Cardiac muscle cell (in vitro differentiated cells and primary cell): ENCODE measurements at regions not wholly inside any gene's neighbourhood (a gene's known extent, or its start where the extent isn't known, plus 50 kb on each side); places are given as distances from the start of the nearest gene placed in this dataset.
A peak's percentile ranks its signal among the peaks of the same experiment; 100 is the strongest.

Source experiments
- DNase-seq, 2 donors: peaks; one replicate each; pipeline versions ENCODE4 v3.0.0 to v3.0.0-alpha.2; 2010 to 2017; ENCODE audit warnings: low read depth in 1 of 2, low spot score in 1 of 2
- H3K27ac ChIP-seq: fragments of 200-600 bp; sonication (generic); 2 replicates; pipeline ENCODE4 v1.5.1; 2016
- H3K27me3 ChIP-seq: fragments of 200-600 bp; sonication (generic); 2 replicates; pipeline ENCODE4 v1.6.0; 2016; ENCODE audit warnings: control low read depth
- H3K36me3 ChIP-seq: fragments of 200-600 bp; sonication (generic); 2 replicates; pipeline ENCODE4 v1.5.1; 2016; ENCODE audit warnings: control low read depth
- H3K4me1 ChIP-seq: fragments of 200-600 bp; sonication (generic); 2 replicates; pipeline ENCODE4 v1.8.1; 2017; ENCODE audit warnings: low read depth, mild to moderate bottlenecking, mixed run types
- H3K4me3 ChIP-seq: fragments of 200-600 bp; sonication (generic); 2 replicates; pipeline ENCODE4 v1.5.1; 2016; ENCODE audit warnings: mild to moderate bottlenecking
- H3K9me3 ChIP-seq: fragments of 200-600 bp; sonication (generic); 2 replicates; pipeline ENCODE4 v1.5.1; 2017; ENCODE audit warnings: low read depth, mild to moderate bottlenecking, control low read depth
- TF ChIP-seq, protein P1 (sequence below): IDR thresholded peaks from 2 replicates; pipeline ENCODE4 v1.5.1; 2012; ENCODE audit warnings: low read depth, mild to moderate bottlenecking, low read length

DNA sequence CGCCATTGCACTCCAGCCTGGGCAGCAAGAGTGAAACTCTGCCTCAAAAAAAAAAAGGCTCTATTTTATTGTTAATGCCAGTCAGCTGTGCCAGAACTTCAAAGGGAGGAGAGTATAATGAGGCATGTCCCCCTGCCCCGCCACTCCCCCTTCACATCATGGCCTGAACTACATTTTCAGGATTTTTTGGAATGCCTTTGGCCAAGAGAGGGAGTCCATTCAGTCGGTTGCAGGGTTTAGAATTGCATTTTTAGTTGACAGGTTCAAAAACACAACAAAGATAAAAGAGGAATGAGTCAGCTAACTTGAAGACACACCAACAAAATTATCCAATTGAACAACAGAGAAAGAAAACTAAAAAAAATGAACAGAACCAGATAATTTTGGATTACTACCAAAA, 59.1 kb downstream of the CEP43 start:
- TF ChIP-seq, protein P1, sequence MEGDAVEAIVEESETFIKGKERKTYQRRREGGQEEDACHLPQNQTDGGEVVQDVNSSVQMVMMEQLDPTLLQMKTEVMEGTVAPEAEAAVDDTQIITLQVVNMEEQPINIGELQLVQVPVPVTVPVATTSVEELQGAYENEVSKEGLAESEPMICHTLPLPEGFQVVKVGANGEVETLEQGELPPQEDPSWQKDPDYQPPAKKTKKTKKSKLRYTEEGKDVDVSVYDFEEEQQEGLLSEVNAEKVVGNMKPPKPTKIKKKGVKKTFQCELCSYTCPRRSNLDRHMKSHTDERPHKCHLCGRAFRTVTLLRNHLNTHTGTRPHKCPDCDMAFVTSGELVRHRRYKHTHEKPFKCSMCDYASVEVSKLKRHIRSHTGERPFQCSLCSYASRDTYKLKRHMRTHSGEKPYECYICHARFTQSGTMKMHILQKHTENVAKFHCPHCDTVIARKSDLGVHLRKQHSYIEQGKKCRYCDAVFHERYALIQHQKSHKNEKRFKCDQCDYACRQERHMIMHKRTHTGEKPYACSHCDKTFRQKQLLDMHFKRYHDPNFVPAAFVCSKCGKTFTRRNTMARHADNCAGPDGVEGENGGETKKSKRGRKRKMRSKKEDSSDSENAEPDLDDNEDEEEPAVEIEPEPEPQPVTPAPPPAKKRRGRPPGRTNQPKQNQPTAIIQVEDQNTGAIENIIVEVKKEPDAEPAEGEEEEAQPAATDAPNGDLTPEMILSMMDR, result no peak
- Histone ChIP-seq H3K27me3 (no peaks in the 10 kb centered on the region), H3K27ac (no peak overlapping the region), H3K36me3 (no peaks in the 10 kb centered on the region), H3K9me3 (no peaks in the 10 kb centered on the region), H3K4me3 (no peak overlapping the region), H3K4me1 (no peaks in the 10 kb centered on the region)
- DNase-seq, result peak in 1 of 2 donors; percentile 86
